GM12878 (cell line): ENCODE measurements at regions not wholly inside any gene's neighbourhood (a gene's known extent, or its start where the extent isn't known, plus 50 kb on each side); places are given as distances from the start of the nearest gene placed in this dataset.

Experiments
- ATAC-seq: fragments of 200-7000 bp; cut with Tn5 transposase; 3 replicates; pipeline ENCODE4 v1.9.1; 2020; ENCODE audit warnings: mild to moderate bottlenecking, moderate library complexity
- BruUV-seq: library from RNA; stranded (reverse); fragments of 400-500 nt; replicated peaks from 2 replicates; lab custom pipeline; 2021; lab: Mats Ljungman, UMichigan
- CTCF ChIA-PET: fragments of 300-600 bp; sonication (Branson Sonifier 250); formaldehyde crosslinking; extraction: SDS; loops from one replicate; lab custom pipeline; 2021; ENCODE audit warnings: inconsistent platforms; lab: Yijun Ruan, JAX
- POLR2A ChIA-PET: fragments of 350-600 bp; formaldehyde crosslinking; extraction: SDS; loops from one replicate; lab custom pipeline; 2021; ENCODE audit warnings: inconsistent platforms; lab: Charles Lee
- RAD21 ChIA-PET: fragments of 300-600 bp; sonication (Branson Sonifier 250); formaldehyde crosslinking; loops from one replicate; lab custom pipeline; 2023; ENCODE audit warnings: antibody characterized with exemption; ENCODE audit not compliant: unreplicated experiment; lab: Charles Lee
- SMC1A ChIA-PET: fragments of 300-600 bp; sonication (Branson Sonifier 250); formaldehyde crosslinking; loops from one replicate; lab custom pipeline; 2023; ENCODE audit not compliant: unreplicated experiment, uncharacterized antibody; lab: Charles Lee
- DNase-seq: peaks from one replicate; pipeline ENCODE4 v3.0.0-alpha.2; 2011; ENCODE audit warnings: low read depth, low spot score
- FAIRE-seq: peaks from 3 replicates; lab custom pipeline; 2011; peaks lifted over from hg19 to GRCh38; lab: Jason Lieb, UNC
- H2AFZ ChIP-seq: 2 replicates; pipeline ENCODE4 v1.6.0; 2011; ENCODE audit warnings: low read depth, low read length, control low read depth; ENCODE audit not compliant: control insufficient read depth
- H3K27ac ChIP-seq: 2 replicates; pipeline ENCODE4 v1.5.1; 2011; ENCODE audit warnings: control low read depth; ENCODE audit not compliant: control insufficient read depth, insufficient read depth
- H3K27me3 ChIP-seq, 2 experiments: replicated peaks in 1 of 2; 2 replicates each; pipeline versions ENCODE4 v1.6.0 to v1.6.1; 2011; ENCODE audit warnings: low read length in 1 of 2; ENCODE audit not compliant: control insufficient read depth in 2 of 2, insufficient read depth in 2 of 2
- H3K36me3 ChIP-seq, 2 experiments: 2 replicates each; pipeline ENCODE4 v1.5.1; 2011; ENCODE audit warnings: low read length in 1 of 2; ENCODE audit not compliant: control insufficient read depth in 2 of 2, insufficient read depth in 2 of 2
- H3K4me1 ChIP-seq: 2 replicates; pipeline ENCODE4 v1.6.1; 2011; ENCODE audit warnings: mild to moderate bottlenecking, low read length, moderate library complexity, mixed read lengths; ENCODE audit not compliant: control insufficient read depth, insufficient read depth
- H3K4me2 ChIP-seq: 2 replicates; pipeline ENCODE4 v1.6.0; 2011; ENCODE audit warnings: control low read depth; ENCODE audit not compliant: control insufficient read depth, insufficient read depth
- H3K4me3 ChIP-seq: fragments of 200-600 bp; sonication (generic); 2 replicates; pipeline ENCODE4 v1.5.1; 2016
- H3K79me2 ChIP-seq: 2 replicates; pipeline ENCODE4 v1.6.0; 2011; ENCODE audit warnings: low read length; ENCODE audit not compliant: control insufficient read depth, insufficient read depth
- H3K9ac ChIP-seq: 2 replicates; pipeline ENCODE4 v1.8.0; 2011; ENCODE audit warnings: low read length, control low read depth, mixed read lengths; ENCODE audit not compliant: control insufficient read depth, insufficient read depth
- H3K9me3 ChIP-seq: replicated peaks from 3 replicates; pipeline ENCODE4 v1.5.1; 2011; ENCODE audit warnings: mild to moderate bottlenecking, low read length; ENCODE audit not compliant: control insufficient read depth, insufficient read depth
- H4K20me1 ChIP-seq: 2 replicates; pipeline ENCODE4 v1.6.0; 2011; ENCODE audit not compliant: control insufficient read depth, insufficient read depth
- CHD4 ChIP-seq: fragments of 200-600 bp; sonication (generic); IDR thresholded peaks from 2 replicates; pipeline ENCODE4 v1.6.1; 2016; ENCODE audit warnings: mild to moderate bottlenecking
- GABPA ChIP-seq: IDR thresholded peaks from 2 replicates; pipeline ENCODE4 v1.6.1; 2014; ENCODE audit warnings: antibody characterized with exemption, low read depth, mild to moderate bottlenecking, inconsistent platforms
- SPI1 ChIP-seq: IDR thresholded peaks from 2 replicates; pipeline ENCODE4 v1.6.1; 2011; ENCODE audit warnings: low read depth, mild to moderate bottlenecking, low read length, moderate library complexity, borderline replicate concordance; ENCODE audit not compliant: insufficient read depth
- TBL1XR1 ChIP-seq: IDR thresholded peaks from 2 replicates; pipeline ENCODE4 v1.6.1; 2012; ENCODE audit warnings: low read depth, low read length, improper control_type of control experiment
- WGBS: methylation state at CpG from one replicate; pipeline ENCODE4 v1.1.6; 2016; ENCODE audit warnings: low lambda C conversion rate; ENCODE audit not compliant: insufficient replicate concordance, insufficient coverage; ENCODE audit errors: missing lambda C conversion rate; 5-methylcytosine and 5-hydroxymethylcytosine counted together
- in situ Hi-C: fragments of 300-500 bp; cut with MboI; formaldehyde crosslinking; loops from 9 replicates; pipeline ENCODE4 v1.14.3; 2018; ENCODE audit warnings: mixed read lengths
- intact Hi-C: fragments of 100-400 bp; cut with micrococcal nuclease; formaldehyde crosslinking; loops from one replicate; pipeline ENCODE4 v1.14.2; 2022; ENCODE audit not compliant: unreplicated experiment
- TF ChIP-seq, protein P1 (sequence below): fragments of 450-650 bp; IDR thresholded peaks from 2 replicates; pipeline ENCODE4 v1.6.1; 2017; ENCODE audit warnings: low read depth, mild to moderate bottlenecking, moderate library complexity
- TF ChIP-seq, protein P2 (sequence below): IDR thresholded peaks from 2 replicates; pipeline ENCODE4 v1.6.1; 2012; ENCODE audit warnings: mild to moderate bottlenecking, low read depth, low read length
- TF ChIP-seq, protein P3 (sequence below): IDR thresholded peaks from 2 replicates; pipeline ENCODE4 v1.6.1; 2011; ENCODE audit warnings: low read depth, low read length, improper control_type of control experiment, borderline replicate concordance

DNA sequence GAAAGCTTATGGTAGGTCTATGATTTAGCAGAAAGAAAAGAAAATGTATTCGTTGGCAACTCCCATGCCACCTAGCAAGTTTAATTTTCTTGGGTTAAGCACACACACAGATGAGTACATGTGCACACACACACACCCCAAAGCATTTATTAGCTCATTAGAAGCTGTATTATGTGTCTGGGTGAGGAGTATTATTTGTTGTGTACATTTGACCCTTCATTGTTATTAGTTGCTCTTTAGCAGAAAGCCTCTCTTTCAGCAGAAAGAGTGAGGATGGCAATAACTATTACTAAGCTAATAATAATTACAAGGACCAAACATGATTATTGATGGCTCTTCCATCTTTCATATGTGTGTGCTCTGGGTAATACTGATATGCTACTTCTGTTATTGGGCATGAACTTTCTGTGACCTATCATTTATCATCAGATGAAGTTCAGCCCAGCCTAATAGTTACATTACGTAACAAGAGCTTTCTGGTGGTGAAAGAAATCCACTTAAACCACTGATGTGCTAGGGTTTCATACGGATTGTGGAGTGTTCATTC lies 177.4 kb upstream of the OBI1 start:
- no TSS peak for BruUV-seq
- in situ Hi-C loops = no loop called here
- Histone ChIP-seq H3K79me2 (no peaks in the 10 kb centered on the region), H3K4me3 (no peak overlapping the region), H3K36me3 (no peaks in the 10 kb centered on the region), H3K27ac (no peak overlapping the region), H3K9me3 (no peaks in the 10 kb centered on the region), H3K4me2 (no peak overlapping the region), H2AFZ (no peak overlapping the region), H3K9ac (no peak overlapping the region), H3K4me1 (no peaks in the 10 kb centered on the region), H3K27me3 (no peaks in the 10 kb centered on the region), H4K20me1 (no peaks in the 10 kb centered on the region)
- DNase-seq (no peak), ATAC-seq (no peak), FAIRE-seq (no peak)
- ChIA-PET POLR2A (no interaction called here), SMC1A (interaction anchor here (0.8 to 2.5 kb wide), 5 partner anchors 8 to 250 kb away, joined by 3 to 8 read pairs (median 4); no protein-coding TSS in a partner anchor), CTCF (interaction anchor here (1.4 kb wide), 1 partner anchor 142 kb away, joined by 4 read pairs; no protein-coding TSS in a partner anchor), RAD21 (no interaction called here)
- WGBS = 2% methylated on average over 3 of the region's 3 CpGs
- TF ChIP-seq GABPA = no peak
- TF ChIP-seq, protein P1, sequence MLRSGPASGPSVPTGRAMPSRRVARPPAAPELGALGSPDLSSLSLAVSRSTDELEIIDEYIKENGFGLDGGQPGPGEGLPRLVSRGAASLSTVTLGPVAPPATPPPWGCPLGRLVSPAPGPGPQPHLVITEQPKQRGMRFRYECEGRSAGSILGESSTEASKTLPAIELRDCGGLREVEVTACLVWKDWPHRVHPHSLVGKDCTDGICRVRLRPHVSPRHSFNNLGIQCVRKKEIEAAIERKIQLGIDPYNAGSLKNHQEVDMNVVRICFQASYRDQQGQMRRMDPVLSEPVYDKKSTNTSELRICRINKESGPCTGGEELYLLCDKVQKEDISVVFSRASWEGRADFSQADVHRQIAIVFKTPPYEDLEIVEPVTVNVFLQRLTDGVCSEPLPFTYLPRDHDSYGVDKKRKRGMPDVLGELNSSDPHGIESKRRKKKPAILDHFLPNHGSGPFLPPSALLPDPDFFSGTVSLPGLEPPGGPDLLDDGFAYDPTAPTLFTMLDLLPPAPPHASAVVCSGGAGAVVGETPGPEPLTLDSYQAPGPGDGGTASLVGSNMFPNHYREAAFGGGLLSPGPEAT = no peak
- no peak for TF ChIP-seq TBL1XR1
- TF ChIP-seq, protein P2, sequence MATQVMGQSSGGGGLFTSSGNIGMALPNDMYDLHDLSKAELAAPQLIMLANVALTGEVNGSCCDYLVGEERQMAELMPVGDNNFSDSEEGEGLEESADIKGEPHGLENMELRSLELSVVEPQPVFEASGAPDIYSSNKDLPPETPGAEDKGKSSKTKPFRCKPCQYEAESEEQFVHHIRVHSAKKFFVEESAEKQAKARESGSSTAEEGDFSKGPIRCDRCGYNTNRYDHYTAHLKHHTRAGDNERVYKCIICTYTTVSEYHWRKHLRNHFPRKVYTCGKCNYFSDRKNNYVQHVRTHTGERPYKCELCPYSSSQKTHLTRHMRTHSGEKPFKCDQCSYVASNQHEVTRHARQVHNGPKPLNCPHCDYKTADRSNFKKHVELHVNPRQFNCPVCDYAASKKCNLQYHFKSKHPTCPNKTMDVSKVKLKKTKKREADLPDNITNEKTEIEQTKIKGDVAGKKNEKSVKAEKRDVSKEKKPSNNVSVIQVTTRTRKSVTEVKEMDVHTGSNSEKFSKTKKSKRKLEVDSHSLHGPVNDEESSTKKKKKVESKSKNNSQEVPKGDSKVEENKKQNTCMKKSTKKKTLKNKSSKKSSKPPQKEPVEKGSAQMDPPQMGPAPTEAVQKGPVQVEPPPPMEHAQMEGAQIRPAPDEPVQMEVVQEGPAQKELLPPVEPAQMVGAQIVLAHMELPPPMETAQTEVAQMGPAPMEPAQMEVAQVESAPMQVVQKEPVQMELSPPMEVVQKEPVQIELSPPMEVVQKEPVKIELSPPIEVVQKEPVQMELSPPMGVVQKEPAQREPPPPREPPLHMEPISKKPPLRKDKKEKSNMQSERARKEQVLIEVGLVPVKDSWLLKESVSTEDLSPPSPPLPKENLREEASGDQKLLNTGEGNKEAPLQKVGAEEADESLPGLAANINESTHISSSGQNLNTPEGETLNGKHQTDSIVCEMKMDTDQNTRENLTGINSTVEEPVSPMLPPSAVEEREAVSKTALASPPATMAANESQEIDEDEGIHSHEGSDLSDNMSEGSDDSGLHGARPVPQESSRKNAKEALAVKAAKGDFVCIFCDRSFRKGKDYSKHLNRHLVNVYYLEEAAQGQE = no peak
- TF ChIP-seq, protein P3, sequence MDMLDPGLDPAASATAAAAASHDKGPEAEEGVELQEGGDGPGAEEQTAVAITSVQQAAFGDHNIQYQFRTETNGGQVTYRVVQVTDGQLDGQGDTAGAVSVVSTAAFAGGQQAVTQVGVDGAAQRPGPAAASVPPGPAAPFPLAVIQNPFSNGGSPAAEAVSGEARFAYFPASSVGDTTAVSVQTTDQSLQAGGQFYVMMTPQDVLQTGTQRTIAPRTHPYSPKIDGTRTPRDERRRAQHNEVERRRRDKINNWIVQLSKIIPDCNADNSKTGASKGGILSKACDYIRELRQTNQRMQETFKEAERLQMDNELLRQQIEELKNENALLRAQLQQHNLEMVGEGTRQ = no peak
- TF ChIP-seq SPI1 = no peak
- no peak for TF ChIP-seq CHD4
- intact Hi-C loops = no loop called here
